HL-60 (cell line): ENCODE measurements at regions not wholly inside any gene's neighbourhood (a gene's known extent, or its start where the extent isn't known, plus 50 kb on each side); places are given as distances from the start of the nearest gene placed in this dataset.
A peak's percentile ranks its signal among the peaks of the same experiment; 100 is the strongest.

ENCODE experiments used
- DNase-seq, 2 experiments: peaks; one replicate each; pipeline ENCODE4 v3.0.0-alpha.2; 2010 to 2020; ENCODE audit warnings: low read depth in 1 of 2, low spot score in 1 of 2
- H3K27ac ChIP-seq: fragments of 250-450 bp; sonication (Bioruptor Pico); replicated peaks from 2 replicates; pipeline ENCODE4 v1.5.1; 2020; ENCODE audit warnings: mild to moderate bottlenecking, moderate library complexity
- H3K27me3 ChIP-seq: fragments of 250-450 bp; sonication (Bioruptor Pico); 2 replicates; pipeline ENCODE4 v1.5.1; 2021; ENCODE audit warnings: mild to moderate bottlenecking, moderate library complexity; ENCODE audit not compliant: insufficient read depth, poor library complexity, severe bottlenecking
- H3K4me3 ChIP-seq: replicated peaks from 2 replicates; pipeline ENCODE4 v1.5.1; 2011; ENCODE audit warnings: mild to moderate bottlenecking, control low read depth, low read length; ENCODE audit not compliant: insufficient read depth
- CTCF ChIP-seq: IDR thresholded peaks from one replicate; pipeline ENCODE4 v1.5.1; 2011; ENCODE audit warnings: low read length, control low read depth, inconsistent platforms; ENCODE audit not compliant: insufficient read depth
- GABPA ChIP-seq: IDR thresholded peaks from 2 replicates; pipeline ENCODE4 v1.6.1; 2012; ENCODE audit warnings: low read depth
- POLR2AphosphoS5 ChIP-seq: IDR thresholded peaks from 2 replicates; pipeline ENCODE4 v1.6.1; 2012; ENCODE audit warnings: low read depth
- REST ChIP-seq: IDR thresholded peaks from 2 replicates; pipeline ENCODE4 v1.6.1; 2012; ENCODE audit warnings: low read depth; ENCODE audit not compliant: insufficient replicate concordance
- SPI1 ChIP-seq: IDR thresholded peaks from 2 replicates; pipeline ENCODE4 v1.6.1; 2012; ENCODE audit warnings: low read depth, mild to moderate bottlenecking, borderline replicate concordance

DNA sequence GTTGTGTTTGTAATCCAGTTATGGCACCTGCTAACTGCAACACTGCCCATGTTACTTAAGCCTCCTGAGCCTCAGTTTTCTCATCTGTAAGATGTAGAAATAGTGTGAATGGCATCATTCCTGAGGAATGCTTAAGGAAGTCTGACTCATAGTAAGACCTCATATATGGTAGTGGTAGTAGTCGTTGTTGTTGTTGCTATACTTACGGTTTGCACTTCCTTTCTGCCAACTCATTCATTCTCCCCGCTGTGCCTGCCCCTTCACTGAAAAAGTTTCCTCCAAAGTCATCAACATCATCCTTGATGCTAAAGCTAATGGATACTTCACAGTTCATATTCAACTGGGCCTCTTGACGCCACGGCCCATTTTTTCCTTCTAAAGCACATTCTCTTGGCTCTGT, 54.2 kb upstream of the SPANXN3 start:
- TF ChIP-seq POLR2AphosphoS5 (no peak), SPI1 (no peak), GABPA (no peak), REST (no peak), CTCF (no peak)

GRCh38 chrX:143570782-143571181, 53.5 kb upstream of the SPANXN3 start:
- TF ChIP-seq GABPA (no peak), SPI1 (peak; percentile 5; the same call in 1 of the 2 replicates)
- H3K4me3 ChIP-seq = no peak overlapping the region
- no peaks in the 10 kb centered on the region for H3K27me3 ChIP-seq
- DNase-seq = peak in 1 of 2 experiments; percentile 2
- H3K27ac ChIP-seq = no peak overlapping the region

More for the DNA sequence above, 54.2 kb upstream of the SPANXN3 start:
- Histone ChIP-seq H3K4me3 (no peak overlapping the region), H3K27ac (no peak overlapping the region), H3K27me3 (no peaks in the 10 kb centered on the region)
- no peak for DNase-seq

- Histone ChIP-seq H3K4me3 (no peak overlapping the region), H3K27me3 (no peaks in the 10 kb centered on the region), H3K27ac (no peak overlapping the region)
- no peak for DNase-seq
- no peak for TF ChIP-seq POLR2AphosphoS5
- no peak for TF ChIP-seq SPI1
- TF ChIP-seq REST = no peak
- no peak for TF ChIP-seq CTCF
- TF ChIP-seq GABPA = no peak
Observed at GRCh38 chrX:143568467-143568866, 51.2 kb upstream of the SPANXN3 start.
